Epithelial cell of proximal tubule (primary cell): ENCODE measurements at regions not wholly inside any gene's neighbourhood (a gene's known extent, or its start where the extent isn't known, plus 50 kb on each side); places are given as distances from the start of the nearest gene placed in this dataset.

ENCODE experiments used
- DNase-seq: peaks from one replicate; pipeline ENCODE4 v3.0.0-alpha.2; 2011; ENCODE audit warnings: low read depth
- H3K4me3 ChIP-seq: 2 replicates; pipeline ENCODE4 v1.5.1; 2011; ENCODE audit warnings: low read depth, mild to moderate bottlenecking, low read length
- CTCF ChIP-seq: conservative IDR thresholded peaks from 2 replicates; pipeline ENCODE4 v1.5.1; 2012; ENCODE audit warnings: low read depth, mild to moderate bottlenecking, low read length

GRCh38 chr13:34006011-34006410 lies 188.1 kb downstream of the RFC3 start:
- TF ChIP-seq CTCF, result no peak
- no peak for DNase-seq
- H3K4me3 ChIP-seq, result no peak overlapping the region

GRCh38 chr13:34011552-34012085 lies 193.7 kb downstream of the RFC3 start:
- no peak overlapping the region for H3K4me3 ChIP-seq
- DNase-seq, result no peak
- no peak for TF ChIP-seq CTCF

- TF ChIP-seq CTCF, result no peak
- H3K4me3 ChIP-seq, result no peak overlapping the region
- DNase-seq, result no peak
Observed at GRCh38 chr13:34012382-34012781, 194.4 kb downstream of the RFC3 start.

GRCh38 chr13:34013061-34013460 lies 195.1 kb downstream of the RFC3 start:
- no peak for DNase-seq
- H3K4me3 ChIP-seq, result no peak overlapping the region
- no peak for TF ChIP-seq CTCF

GRCh38 chr13:34017231-34017630 lies 199.3 kb downstream of the RFC3 start:
- TF ChIP-seq CTCF, result no peak
- DNase-seq, result no peak
- H3K4me3 ChIP-seq, result no peak overlapping the region

GRCh38 chr13:34019870-34020269 lies 201.9 kb downstream of the RFC3 start:
- peak; percentile 59 for DNase-seq
- no peak overlapping the region for H3K4me3 ChIP-seq
- TF ChIP-seq CTCF, result no peak

- no peak overlapping the region for H3K4me3 ChIP-seq
- DNase-seq, result no peak
- no peak for TF ChIP-seq CTCF
Observed at GRCh38 chr13:34020388-34020787, 202.4 kb downstream of the RFC3 start.
